ENCODE measurements at regions not wholly inside any gene's neighbourhood (a gene's known extent, or its start where the extent isn't known, plus 50 kb on each side); places are given as distances from the start of the nearest gene placed in this dataset.
"Not testable (repeated sequence)": the region's sequence is repeated elsewhere in the genome, so short reads cannot be mapped to it uniquely, and the experiment has no call there.

- no peak for DNase-seq
These were observed 119.4 kb downstream of the GATA3 start for GRCh38 chr10:8173866-8174243.

- no peak for DNase-seq
These were observed 120.3 kb downstream of the GATA3 start for GRCh38 chr10:8174762-8175161.

- not testable (repeated sequence) for DNase-seq
These were observed 123.0 kb downstream of the GATA3 start for GRCh38 chr10:8177526-8177925.

DNA sequence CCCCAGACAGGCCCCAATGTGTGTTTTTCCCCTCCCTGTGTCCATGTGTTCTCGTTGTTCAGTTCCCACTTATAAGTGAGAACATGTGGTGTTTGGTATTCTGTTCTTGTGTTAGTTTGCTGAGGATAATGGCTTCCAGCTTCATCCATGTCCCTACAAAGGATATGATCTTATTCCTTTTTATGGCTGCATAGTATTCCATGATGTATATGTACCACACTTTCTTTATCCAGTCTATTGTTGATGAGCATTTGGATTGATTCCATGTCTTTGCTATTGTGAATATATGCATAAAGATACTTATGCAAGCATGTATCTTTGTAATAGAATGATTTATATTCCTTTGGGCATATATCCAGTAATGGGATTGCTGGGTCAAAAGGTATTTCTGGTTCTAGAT, 125.3 kb downstream of the GATA3 start:
- not testable (repeated sequence) for DNase-seq

DNA sequence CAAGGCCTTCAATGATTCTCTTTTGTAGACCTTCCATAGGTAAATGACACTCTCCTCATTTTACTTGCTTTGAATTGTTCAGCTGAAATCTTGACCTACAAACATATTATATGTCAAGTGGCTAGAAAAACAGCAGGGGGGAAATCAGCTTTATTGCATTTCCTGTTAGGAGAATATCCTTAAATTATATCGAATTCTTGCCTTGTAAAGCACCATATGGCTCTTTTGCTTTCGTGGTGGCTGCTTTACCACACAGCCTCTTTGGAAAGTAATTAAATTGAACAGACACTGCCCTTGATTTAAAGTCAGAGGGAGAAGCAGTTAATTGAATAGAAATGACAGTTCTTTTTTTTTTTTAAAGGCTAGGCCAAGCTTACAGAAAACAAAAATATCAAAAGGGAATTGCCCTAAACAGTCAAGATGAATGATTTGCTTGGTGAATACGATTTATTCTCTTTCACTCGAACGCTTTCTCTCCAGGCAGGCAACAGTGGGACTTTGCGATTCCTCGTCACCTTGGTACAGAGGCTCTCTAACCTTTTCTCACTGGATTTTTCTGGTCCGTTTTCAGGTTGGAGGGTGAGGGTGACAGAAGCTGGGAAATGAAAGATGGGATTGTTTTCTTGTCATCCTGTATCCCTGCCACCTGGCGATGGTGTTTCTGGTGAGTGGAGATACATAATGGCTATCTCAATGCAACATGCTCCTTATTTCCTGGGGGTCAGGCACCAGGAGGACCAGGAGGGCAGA, 126.0 kb downstream of the GATA3 start:
- no peak for DNase-seq

- no peak for DNase-seq
These were observed 127.1 kb downstream of the GATA3 start for GRCh38 chr10:8181496-8182157.

DNA sequence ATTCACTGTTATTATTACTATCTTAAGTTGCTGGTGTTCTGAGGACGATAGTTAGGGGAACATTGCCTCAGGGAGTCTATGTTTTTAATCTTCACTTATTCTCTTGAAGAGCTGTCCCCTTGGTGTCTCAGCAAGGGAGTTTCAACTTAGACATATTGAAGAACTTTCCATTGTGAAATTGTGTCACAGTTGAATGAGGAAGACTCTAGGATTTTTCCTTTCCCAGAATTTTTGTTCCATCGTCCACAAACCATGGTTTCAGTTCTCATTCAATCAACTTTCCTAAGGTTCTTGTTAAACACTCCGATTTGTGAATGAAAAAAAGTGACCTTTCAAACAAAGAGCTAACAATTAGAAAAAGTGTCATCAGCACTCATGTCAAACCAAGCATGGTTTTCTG, 128.3 kb downstream of the GATA3 start:
- no peak for DNase-seq

GRCh38 chr10:8183241-8183704, 128.8 kb downstream of the GATA3 start:
- DNase-seq: peak; percentile 56

GRCh38 chr10:8187171-8187666, 132.7 kb downstream of the GATA3 start:
- DNase-seq: no peak

DNA sequence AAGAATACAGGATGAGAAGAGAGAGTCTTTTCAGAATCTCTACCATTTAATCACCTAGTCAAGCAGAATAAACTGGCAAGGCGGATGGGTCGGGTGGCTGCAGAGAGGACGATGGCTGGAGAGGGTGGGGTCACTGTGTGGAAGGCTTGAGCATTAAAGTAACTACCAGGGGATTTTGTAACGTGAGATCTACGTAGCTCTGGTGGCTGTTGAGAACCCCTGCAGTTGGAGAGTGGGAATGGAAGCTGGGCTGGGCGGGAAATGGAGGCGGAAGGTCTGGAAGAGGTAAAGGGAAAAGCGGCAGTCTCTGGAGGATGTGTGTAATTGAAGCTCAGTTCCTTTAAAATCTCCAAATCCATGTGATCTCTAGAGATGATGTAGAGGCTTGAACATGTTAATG, 135.0 kb downstream of the GATA3 start:
- DNase-seq: no peak

DNA sequence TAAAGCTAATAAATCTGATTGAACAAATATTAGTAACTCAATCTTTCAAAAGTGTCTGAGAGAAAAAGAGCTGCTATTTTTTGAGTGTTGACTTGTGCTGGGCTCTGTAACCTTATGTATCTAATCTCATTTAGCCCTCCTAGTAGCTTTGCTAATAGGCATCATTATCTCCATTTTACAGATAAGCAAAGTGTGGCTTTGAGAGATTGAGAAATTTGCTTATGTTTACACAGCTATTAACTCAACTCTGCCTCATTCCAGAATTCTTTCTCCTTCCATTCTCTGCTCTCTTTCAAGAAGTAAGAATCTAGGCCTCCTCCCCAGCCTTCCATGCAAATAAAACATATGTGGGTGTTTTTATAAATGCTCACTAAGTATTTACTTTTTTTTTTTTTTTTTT, 137.8 kb downstream of the GATA3 start:
- DNase-seq: no peak

GRCh38 chr10:8193546-8193945, 139.1 kb downstream of the GATA3 start:
- no peak for DNase-seq

DNA sequence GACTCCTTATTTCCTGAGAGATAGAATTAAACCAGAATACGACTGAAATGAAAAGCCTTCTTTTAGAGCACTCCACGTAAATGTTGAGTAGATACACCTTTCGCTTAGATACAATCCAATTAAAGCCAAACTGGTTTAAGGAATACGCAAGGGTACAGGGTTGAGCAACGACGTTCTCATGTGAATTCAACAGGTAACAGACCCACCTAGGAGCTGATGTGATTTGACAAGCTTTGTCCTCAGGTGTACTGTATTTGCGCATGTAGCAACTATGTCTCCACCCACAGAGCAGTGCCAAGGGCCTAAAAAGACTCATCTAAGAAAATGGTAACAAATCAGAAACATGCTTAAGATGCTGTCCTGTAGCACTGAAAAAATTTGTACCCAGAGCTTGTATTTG, 139.6 kb downstream of the GATA3 start:
- DNase-seq: no peak

DNA sequence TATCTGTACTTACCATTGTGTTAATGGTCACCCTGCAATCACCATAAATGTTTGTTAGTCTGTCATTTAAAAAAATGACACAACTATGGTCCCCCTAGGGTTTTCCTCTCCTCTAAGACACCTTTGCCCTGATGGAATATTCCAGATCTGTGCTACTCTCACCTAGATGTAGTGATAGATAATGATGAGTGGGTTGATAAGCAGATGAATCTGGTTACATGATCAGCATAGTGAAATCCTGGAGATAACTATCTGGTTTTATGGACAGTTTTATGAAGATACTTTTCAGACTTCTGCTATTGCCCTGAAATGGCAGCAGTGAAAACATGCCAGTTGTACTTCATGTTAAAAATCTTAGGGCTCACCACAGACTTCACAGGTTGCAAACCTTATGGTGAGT, 152.4 kb downstream of the GATA3 start:
- DNase-seq: no peak

DNA sequence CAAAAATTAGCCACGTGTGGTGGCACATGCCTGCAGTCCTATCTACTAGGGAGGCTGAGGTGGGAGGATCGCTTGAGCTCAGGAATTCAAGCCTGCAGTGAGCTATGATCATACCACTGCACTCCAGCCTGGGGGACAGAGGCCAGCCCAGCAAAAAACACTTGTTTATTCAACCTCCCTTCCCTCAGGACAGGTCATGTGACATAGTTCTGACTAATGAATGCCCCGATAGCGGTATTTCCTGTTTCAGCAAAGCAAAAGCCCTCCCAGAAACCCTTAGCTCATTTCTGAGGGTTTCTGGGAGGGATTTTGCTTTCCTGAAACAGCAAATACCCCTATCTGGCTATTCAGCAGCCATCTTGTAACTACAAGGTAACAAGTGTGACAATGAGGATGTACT, 157.1 kb downstream of the GATA3 start:
- DNase-seq: no peak

DNA sequence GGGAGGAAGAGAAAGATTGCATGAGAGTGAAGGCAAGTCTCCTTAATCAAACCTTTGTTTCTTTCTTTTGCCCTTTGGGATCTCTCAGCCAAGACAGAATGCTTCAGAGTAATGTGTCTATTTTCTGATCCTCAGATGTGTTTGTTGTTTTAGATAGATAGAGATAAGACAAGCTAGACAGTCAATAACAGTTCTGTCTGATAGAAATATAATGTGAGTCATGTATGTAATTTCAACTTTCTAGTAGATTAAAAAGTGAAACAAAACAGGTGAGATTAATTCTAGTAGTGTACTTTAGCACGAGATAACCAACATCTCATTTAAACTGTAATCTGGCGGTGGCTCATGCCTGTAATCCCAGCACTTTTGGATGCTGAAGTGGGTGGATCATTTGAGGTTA, 159.2 kb downstream of the GATA3 start:
- no peak for DNase-seq

DNA sequence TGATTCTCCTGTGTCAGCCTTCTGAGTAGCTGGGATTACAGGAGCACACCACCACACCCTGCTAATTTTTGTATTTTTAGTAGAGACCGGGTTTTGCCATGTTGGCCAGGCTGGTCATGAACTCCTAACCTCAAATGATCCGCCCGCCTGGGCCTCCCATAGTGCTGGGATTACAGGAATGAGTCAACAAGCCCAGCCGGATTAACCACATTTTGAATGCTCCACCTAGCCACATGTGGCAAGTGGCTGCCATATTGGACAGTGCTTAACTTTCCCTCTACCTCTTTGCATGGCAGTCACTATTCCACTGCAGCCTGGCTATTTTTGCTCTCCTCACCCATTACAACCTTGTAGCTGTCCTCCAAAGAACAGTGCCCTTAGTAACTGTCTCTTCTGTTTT, 160.1 kb downstream of the GATA3 start:
- no peak for DNase-seq

GRCh38 chr10:8216893-8217292, 162.4 kb downstream of the GATA3 start:
- no peak for DNase-seq

GRCh38 chr10:8221451-8221850, 167.0 kb downstream of the GATA3 start:
- DNase-seq: no peak

DNA sequence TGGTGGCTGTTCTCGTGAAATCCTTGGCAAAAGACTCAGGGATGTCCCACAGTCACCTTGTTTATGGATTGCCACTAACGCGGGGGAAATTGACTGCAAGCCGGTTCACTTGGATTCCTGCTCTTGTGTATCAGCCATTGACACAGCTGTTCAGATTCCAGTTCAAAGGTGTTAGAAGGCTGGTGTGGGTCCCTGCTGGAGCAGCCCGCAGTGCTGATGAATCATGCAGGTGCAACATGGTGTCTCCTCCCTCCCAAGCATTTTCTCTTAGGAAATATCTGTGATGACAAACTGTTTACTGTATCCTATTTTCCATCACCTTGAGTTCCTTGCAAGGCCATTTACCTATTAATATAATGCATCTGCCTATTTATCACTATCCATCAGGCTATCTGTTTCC, 170.1 kb downstream of the GATA3 start:
- no peak for DNase-seq

- DNase-seq: no peak
These were observed 170.7 kb downstream of the GATA3 start for GRCh38 chr10:8225187-8225586.

- no peak for DNase-seq
These were observed 172.8 kb downstream of the GATA3 start for GRCh38 chr10:8227246-8227645.

GRCh38 chr10:8229153-8229552, 174.7 kb downstream of the GATA3 start:
- peak; percentile 17 for DNase-seq

GRCh38 chr10:8230902-8231301, 176.4 kb downstream of the GATA3 start:
- no peak for DNase-seq

DNA sequence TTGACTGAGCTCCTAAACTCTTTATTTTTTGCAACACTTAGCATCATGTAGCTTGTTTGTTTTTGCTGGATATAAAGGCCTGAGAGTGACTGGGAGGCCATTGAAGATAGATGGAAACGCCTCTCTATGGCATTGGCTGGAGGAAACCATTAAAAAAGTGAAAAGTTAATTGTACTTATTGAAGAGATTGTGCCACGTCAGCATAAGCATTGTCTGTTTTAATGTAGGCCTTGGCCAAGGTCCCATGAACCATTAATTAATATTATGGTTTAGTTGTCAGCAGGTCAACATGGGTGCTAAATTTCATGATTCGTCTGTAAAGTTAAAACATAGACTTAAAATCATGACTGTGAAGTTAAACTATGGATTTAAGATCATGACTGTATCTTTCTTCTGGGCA, 178.6 kb downstream of the GATA3 start:
- no peak for DNase-seq

Data from CD4-positive, alpha-beta T cell treated with Interleukin-17A for 4 hours (primary cell).